H1 (cell line): ENCODE measurements at regions not wholly inside any gene's neighbourhood (a gene's known extent, or its start where the extent isn't known, plus 50 kb on each side); places are given as distances from the start of the nearest gene placed in this dataset.

ENCODE experiments used
- CHD1 ChIP-seq: IDR thresholded peaks from 2 replicates; pipeline ENCODE4 v1.6.1; 2012; ENCODE audit warnings: low read depth, low read length, improper control_type of control experiment
- POLR2AphosphoS5 ChIP-seq: IDR thresholded peaks from 2 replicates; pipeline ENCODE4 v1.6.1; 2011; ENCODE audit warnings: low read depth, low read length
- TCF12 ChIP-seq: IDR thresholded peaks from 2 replicates; pipeline ENCODE4 v1.6.1; 2011; ENCODE audit warnings: low read depth, mild to moderate bottlenecking, low read length
- TF ChIP-seq, protein P1 (sequence below): fragments of 300-600 bp; sonication (generic); IDR thresholded peaks from 2 replicates; pipeline ENCODE4 v1.7.1; 2012; ENCODE audit warnings: low read length, moderate library complexity, mild to moderate bottlenecking, inconsistent platforms; ENCODE audit not compliant: insufficient replicate concordance
- TF ChIP-seq, protein P2 (sequence below): IDR thresholded peaks from 2 replicates; pipeline ENCODE4 v1.6.1; 2011; ENCODE audit warnings: low read depth, mild to moderate bottlenecking, low read length; ENCODE audit not compliant: insufficient read depth

DNA sequence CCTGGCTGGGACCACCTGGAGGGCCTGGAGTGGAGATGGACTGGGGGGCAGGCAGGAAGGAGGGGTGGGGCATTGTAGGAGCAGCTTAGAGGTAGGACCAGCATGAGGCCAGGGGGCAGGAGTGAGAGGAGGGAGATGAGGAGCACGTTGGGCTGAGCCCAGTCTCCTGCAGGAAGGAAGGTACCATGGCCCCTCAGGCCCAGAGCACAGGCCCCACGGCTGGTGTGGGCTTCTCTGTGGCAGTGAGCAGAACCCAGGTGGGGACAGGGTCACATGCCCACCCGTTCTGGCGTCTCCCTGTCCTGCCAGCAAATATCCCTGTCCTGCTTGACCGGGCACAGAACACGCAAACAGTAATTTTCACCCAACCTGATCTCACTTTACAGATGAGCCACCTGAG lies 141.8 kb downstream of the ENGASE start (continued):
- TF ChIP-seq, protein P1, sequence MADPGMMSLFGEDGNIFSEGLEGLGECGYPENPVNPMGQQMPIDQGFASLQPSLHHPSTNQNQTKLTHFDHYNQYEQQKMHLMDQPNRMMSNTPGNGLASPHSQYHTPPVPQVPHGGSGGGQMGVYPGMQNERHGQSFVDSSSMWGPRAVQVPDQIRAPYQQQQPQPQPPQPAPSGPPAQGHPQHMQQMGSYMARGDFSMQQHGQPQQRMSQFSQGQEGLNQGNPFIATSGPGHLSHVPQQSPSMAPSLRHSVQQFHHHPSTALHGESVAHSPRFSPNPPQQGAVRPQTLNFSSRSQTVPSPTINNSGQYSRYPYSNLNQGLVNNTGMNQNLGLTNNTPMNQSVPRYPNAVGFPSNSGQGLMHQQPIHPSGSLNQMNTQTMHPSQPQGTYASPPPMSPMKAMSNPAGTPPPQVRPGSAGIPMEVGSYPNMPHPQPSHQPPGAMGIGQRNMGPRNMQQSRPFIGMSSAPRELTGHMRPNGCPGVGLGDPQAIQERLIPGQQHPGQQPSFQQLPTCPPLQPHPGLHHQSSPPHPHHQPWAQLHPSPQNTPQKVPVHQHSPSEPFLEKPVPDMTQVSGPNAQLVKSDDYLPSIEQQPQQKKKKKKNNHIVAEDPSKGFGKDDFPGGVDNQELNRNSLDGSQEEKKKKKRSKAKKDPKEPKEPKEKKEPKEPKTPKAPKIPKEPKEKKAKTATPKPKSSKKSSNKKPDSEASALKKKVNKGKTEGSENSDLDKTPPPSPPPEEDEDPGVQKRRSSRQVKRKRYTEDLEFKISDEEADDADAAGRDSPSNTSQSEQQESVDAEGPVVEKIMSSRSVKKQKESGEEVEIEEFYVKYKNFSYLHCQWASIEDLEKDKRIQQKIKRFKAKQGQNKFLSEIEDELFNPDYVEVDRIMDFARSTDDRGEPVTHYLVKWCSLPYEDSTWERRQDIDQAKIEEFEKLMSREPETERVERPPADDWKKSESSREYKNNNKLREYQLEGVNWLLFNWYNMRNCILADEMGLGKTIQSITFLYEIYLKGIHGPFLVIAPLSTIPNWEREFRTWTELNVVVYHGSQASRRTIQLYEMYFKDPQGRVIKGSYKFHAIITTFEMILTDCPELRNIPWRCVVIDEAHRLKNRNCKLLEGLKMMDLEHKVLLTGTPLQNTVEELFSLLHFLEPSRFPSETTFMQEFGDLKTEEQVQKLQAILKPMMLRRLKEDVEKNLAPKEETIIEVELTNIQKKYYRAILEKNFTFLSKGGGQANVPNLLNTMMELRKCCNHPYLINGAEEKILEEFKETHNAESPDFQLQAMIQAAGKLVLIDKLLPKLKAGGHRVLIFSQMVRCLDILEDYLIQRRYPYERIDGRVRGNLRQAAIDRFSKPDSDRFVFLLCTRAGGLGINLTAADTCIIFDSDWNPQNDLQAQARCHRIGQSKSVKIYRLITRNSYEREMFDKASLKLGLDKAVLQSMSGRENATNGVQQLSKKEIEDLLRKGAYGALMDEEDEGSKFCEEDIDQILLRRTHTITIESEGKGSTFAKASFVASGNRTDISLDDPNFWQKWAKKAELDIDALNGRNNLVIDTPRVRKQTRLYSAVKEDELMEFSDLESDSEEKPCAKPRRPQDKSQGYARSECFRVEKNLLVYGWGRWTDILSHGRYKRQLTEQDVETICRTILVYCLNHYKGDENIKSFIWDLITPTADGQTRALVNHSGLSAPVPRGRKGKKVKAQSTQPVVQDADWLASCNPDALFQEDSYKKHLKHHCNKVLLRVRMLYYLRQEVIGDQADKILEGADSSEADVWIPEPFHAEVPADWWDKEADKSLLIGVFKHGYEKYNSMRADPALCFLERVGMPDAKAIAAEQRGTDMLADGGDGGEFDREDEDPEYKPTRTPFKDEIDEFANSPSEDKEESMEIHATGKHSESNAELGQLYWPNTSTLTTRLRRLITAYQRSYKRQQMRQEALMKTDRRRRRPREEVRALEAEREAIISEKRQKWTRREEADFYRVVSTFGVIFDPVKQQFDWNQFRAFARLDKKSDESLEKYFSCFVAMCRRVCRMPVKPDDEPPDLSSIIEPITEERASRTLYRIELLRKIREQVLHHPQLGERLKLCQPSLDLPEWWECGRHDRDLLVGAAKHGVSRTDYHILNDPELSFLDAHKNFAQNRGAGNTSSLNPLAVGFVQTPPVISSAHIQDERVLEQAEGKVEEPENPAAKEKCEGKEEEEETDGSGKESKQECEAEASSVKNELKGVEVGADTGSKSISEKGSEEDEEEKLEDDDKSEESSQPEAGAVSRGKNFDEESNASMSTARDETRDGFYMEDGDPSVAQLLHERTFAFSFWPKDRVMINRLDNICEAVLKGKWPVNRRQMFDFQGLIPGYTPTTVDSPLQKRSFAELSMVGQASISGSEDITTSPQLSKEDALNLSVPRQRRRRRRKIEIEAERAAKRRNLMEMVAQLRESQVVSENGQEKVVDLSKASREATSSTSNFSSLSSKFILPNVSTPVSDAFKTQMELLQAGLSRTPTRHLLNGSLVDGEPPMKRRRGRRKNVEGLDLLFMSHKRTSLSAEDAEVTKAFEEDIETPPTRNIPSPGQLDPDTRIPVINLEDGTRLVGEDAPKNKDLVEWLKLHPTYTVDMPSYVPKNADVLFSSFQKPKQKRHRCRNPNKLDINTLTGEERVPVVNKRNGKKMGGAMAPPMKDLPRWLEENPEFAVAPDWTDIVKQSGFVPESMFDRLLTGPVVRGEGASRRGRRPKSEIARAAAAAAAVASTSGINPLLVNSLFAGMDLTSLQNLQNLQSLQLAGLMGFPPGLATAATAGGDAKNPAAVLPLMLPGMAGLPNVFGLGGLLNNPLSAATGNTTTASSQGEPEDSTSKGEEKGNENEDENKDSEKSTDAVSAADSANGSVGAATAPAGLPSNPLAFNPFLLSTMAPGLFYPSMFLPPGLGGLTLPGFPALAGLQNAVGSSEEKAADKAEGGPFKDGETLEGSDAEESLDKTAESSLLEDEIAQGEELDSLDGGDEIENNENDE = no peak
- TF ChIP-seq CHD1 = no peak
- TF ChIP-seq, protein P2, sequence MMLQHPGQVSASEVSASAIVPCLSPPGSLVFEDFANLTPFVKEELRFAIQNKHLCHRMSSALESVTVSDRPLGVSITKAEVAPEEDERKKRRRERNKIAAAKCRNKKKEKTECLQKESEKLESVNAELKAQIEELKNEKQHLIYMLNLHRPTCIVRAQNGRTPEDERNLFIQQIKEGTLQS = no peak
- no peak for TF ChIP-seq TCF12
- no peak for TF ChIP-seq POLR2AphosphoS5
